ENCODE measurements at regions not wholly inside any gene's neighbourhood (a gene's known extent, or its start where the extent isn't known, plus 50 kb on each side); places are given as distances from the start of the nearest gene placed in this dataset.

- no peak for DNase-seq (ENCODE audit: low spot score)
Observed at GRCh38 chr7:67553378-67553777, 556.7 kb downstream of the TYW1 start.

DNA sequence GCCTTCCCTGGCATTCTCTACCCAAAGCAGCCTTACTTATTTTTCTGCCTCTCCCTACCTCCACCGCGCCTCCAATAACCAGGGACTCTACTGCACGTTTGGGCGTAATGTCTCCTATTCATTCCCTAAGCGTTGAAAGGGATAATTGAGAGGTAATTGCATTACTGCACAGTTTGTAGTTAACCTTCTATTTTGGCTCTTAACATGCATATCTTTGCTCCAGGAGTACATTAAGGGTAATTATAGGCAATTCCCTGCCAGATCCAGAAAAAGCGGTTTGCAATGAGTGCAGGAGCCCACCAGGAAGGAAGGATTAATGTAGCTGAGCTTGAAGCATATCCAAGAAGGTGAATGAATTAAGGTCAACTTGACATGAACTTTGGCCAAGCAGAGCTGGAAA lies 558.4 kb downstream of the TYW1 start:
- DNase-seq (ENCODE audit: low spot score): no peak

- DNase-seq (ENCODE audit: low spot score): no peak
Observed at GRCh38 chr7:67564959-67565358, 568.3 kb downstream of the TYW1 start.

DNA sequence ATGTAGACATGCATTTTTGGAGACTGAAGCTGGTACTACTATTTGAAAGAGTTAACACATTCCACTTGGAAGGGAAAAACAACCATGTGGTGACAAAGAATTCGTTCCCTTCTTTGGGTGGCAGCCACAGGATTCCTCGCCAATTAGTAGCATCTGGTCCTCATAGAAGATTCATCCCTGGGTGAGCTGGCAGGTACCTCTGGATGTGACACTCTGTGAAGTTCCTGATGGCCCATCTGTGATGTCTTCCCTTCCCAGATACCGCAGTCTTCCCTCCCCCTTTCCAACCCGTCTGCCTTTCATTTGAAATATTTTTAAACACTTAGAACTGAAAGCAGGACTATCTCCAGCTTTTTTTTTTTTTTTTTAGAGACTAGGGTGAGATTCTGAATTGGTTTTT lies 569.5 kb downstream of the TYW1 start:
- DNase-seq (ENCODE audit: low spot score): no peak

DNA sequence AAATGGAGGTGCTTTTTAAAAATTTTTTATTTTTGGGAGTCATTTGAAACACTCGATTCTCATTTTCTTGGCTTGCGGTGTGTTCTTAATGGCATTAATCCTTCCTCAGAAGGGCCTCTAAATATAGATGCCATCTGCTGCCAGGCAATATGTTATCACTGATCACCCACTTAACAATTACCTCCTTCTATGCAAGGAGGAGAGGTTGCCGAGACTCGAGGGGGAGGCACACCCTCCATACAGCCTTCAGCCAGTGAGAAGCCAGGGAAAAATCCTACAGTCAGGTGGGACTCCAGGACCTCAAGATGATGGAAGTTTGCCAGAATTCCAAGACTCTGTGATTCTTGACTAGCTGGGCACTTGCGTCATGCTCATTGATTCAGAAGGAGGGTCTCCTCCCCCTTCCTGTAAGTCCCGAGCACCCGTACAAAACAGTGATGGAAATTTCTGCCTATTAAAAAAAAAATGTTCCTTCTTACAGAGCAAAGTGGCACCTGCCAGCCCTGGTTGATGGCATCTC lies 574.5 kb downstream of the TYW1 start:
- no peak for DNase-seq (ENCODE audit: low spot score)

- DNase-seq (ENCODE audit: low spot score): no peak
Observed at GRCh38 chr7:67573639-67574038, 577.0 kb downstream of the TYW1 start.

DNA sequence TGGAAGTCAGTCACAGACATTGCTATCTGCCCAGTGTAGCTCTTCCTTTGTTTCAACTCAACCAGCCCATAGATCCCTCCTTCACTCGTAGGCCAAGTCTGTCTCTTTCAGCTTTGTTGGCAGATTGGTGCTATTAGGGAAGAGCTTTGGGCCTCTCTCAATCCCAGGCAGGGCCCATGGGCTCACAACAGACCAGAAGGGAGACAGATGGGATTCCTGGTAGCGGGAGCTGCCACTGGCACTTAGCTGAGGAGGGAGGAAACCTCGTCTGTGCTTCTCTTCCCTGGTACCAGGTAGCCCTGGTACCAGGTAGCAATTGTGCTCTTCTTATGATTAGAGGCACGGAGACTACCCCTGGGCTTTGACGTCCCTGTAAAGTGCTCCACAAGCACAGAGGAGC lies 592.0 kb downstream of the TYW1 start:
- no peak for DNase-seq (ENCODE audit: low spot score)

GRCh38 chr7:67589183-67589582 lies 592.5 kb downstream of the TYW1 start:
- no peak for DNase-seq (ENCODE audit: low spot score)

DNA sequence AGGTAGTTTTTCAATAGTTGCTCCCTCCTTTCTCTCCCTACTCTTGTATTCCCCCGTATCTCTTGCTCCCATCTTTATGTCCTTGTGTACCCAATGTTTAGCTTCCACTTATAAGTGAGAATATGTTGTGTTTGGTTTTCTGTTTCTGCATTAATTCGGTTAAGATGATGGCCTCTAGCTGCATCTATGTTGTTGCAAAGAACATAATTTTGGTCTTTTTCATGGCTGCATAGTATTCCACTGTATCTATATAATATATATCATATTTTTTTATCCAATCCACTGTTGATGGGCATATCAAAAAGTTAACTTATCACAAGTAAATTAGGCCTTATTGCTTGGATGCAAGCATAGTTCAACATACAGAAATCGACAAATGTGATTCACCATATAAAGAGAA lies 594.0 kb downstream of the TYW1 start:
- DNase-seq (ENCODE audit: low spot score): no peak

GRCh38 chr7:67593794-67594193 lies 597.2 kb downstream of the TYW1 start:
- no peak for DNase-seq (ENCODE audit: low spot score)

DNA sequence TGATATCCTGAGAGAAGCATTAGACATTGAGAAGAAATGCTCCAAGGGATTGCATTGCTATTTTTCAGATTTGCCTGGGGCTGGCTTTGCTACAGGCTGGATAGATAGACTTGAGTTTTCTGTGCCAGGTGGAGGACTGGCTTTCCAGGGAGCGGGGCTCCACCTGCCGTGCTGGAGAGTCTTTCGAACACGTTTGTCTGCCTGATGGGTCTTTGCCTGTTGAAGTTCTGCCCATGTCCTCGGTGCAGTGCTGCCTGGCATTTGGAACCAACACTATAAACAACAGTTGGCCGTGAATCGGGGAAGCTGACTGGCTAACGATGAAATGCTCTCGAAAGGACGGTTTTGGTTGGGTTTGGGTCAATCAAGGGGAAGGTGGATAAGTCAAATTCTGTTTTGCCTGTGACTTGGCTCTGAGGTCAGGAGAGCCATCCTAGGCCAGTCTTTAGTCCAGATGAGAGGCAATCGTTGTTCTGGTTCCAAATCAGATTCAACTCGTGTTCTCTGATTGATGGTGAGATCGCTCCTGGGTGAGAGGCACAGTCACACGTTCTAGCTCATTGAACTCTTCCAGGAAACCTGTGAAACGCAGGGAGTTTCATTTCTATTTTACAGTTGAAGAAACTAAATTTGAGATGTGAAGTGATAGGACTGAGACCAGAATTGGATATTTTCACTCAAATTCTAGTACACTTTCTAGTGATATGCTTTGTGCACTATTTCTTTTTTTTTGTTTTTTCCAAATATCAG lies 599.0 kb downstream of the TYW1 start:
- DNase-seq (ENCODE audit: low spot score): no peak

- no peak for DNase-seq (ENCODE audit: low spot score)
Observed at GRCh38 chr7:67597161-67597560, 600.5 kb downstream of the TYW1 start.

- no peak for DNase-seq (ENCODE audit: low spot score)
Observed at GRCh38 chr7:67598469-67598868, 601.8 kb downstream of the TYW1 start.

DNA sequence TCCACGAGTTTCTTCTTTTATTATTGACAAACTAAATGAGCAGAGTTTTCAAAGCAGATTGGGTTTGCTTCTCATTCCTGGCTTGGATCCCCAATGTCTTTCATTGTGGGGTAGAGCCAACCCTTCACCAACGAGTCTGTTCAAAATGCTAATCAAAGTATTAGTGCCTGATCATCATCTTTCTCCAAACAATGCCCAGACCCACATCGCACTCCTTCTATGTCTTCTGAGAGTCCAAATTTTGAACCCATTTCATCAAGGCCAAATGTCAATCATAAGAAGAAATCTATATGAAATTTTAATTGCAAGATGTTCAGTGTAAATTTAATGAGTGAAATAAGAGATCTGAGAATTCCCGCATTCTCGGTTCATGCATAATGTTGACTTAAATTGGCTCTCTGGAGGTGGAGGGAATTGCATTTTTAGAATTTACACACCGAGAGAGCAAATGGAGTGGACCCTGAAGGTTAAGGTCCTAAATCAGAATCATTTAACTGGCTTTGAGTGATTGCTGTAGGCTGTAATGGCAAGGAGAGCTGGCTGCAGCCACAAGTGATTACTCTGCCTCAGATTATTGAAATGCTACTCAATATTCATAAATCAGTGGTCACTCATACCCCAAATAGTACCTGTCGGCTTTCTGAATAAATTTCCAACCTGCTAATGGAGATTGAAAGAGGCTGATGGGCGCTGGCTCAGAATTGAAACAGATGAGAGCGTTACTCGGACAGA lies 602.9 kb downstream of the TYW1 start:
- DNase-seq (ENCODE audit: low spot score): no peak

DNA sequence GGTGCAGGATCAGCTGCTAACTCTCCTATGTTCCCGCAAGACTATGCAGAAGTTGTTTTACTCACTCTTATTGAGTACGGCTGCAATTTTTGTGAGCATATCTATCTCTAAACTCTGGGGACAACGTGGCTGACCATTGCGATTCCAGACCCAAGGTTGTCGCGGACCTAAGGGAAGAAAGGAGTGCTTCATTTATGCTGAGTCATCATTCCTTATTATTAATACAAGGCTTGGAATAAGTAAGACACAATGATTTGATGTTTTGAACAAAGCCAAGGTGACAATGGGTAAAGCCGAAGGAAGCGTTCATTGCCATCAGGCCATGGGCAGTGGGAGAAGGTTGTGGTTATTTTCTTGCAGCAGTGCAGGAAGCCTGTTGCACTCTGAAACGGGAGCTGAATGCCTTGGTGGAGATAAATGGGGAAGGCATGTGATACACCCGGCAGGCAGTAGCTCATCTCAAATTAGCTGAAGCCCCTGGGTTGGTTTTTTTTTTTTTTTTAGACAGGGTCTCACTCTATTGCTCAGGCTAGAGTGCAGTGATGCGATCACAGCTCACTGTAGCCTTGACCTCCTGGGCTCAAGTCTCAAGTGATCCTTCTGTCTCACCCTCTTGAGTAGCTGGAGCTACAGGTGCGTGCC lies 605.7 kb downstream of the TYW1 start:
- no peak for DNase-seq (ENCODE audit: low spot score)

DNA sequence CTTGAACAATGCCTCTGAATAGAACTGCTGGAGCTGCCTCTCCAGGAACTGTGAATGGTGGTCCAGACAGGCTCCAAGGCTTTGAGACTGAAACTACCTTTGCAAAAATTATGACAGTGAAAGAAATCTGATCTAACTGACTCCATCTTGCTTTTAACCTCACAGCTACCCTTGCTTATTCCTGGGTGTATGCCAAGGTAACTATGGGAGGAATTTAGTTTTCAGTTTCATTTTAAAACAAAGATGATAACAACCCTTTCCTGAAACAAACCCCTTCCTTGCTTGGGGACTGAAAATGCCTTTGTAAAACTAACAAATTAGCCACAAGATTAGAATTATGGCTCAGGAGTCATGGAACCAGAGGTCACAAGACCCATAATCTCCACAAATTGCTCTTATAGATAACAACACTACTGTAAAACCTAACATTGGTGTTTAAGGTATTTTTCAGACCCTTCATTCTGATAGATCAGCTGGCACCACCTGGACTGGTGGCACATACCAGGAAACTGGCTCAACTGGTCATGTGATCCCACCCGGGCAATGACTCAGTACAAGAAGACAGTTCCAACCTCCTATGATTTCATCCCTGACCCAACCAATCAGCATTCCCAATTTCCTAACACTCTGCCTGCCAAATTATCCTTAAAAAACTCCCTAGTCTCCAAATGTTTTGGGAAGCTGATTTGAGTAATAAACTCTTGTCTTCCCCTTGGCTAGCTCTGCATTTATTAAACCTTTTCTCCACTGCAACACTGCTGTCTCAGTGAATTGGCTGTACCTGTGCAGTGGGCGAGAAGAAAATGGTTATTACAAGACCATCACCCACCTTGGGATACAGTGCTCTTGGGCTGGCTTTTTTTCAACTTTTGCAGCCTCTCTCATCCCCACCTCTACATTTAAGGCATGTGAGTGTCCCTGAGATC lies 608.1 kb downstream of the TYW1 start:
- DNase-seq (ENCODE audit: low spot score): no peak

DNA sequence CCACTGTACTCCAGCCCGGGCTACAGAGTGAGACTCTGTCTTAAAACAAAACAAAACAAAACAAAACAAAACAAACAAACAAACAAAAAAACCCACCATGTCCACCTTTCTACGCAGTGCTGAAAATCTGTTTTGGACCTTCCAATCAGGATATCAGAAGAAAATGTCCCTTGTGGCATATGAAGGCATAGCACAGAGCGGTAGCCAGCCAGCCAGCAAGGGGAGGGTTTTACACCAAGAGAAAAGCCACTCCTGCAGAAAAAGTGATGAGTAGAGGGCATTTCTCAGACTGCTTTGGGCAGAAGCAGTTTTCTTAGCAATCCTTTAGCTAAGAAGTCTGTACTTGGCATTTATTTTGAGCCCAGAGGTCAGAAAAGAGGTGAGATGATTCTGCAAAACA lies 612.2 kb downstream of the TYW1 start:
- DNase-seq (ENCODE audit: low spot score): no peak

DNA sequence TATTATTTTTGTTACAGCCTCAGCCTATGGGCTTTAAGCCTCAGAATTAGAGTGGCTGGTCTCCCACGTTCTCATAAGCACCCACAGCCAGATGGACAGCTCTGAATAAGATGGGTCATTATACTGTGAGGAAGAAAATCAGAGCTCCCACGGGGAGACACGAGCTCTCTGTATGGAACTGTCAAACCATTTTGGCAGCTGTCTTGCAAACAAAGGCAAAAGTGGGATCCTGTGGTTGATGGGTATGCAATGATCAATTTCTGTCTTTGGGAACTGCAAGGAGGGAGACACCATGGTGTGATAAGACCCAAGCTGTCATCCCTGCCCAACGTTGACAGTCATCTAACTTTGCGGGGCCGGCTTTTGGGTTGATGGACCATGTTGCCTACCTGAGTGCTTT lies 614.3 kb downstream of the TYW1 start:
- DNase-seq (ENCODE audit: low spot score): no peak

DNA sequence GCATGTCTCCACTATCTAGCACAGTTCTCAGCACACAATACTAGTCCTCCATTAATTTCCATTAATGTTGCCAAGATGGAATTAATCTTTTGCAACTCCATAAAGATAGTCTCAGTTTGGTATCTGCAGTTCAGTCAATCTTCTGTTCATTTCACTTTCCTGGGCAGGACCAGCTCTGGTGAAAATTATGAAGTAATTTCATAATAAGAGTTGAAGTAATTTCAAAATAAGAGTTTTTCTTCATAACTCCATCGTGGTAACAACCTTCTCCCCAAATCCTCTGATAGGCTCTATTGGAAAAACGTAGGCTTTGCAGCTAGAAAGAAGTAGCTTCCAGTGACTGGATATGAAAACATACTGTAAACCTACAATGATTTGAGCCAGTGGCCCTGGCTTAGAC lies 618.2 kb downstream of the TYW1 start:
- no peak for DNase-seq (ENCODE audit: low spot score)

DNA sequence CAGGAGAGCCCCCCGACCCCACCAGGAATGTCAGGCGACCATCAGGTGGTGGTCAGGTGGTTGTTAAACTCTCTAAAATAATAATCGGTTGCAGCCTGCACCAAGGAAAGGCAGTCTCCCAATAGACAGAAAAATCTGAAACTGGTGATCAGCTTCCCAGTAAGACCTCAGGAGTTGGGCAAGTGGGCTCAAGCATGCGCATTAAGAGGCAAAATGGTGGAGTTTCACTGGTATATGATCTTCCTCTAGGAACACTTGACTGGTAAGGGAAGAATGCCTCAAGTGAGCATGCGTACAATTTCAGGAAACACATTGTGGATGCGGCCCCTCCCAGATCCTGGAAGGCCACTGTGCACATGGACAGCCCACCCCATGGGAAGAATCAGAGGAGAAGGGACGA lies 619.9 kb downstream of the TYW1 start:
- no peak for DNase-seq (ENCODE audit: low spot score)

DNA sequence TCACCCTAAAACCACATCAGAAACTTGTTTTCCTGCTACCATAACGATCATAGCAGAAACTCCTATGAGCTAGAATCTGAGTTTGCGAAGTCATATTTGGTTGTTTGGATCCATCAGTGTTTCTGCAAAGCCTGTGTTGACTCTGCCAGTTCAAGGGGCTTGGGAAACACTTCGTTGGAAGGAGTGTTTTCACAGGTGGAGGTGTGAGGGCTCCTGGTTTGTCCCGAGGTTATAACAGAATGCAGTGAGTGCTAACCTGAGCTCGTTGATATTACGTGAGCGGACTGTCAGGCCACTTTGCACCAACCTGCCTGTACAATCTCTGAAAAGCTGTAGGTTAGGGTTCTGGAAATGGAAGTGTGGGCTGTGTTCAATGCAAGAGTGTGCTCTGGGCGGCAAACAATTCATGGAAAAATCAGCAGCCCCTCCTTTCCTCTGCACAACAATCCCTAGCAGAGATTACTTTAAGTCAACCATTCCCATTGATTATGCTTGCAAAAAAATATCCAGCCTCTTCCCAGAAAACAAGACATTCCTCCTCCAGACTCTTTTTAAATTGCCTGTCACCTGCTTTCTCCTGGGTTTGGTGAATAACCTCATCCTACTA lies 622.0 kb downstream of the TYW1 start:
- DNase-seq (ENCODE audit: low spot score): no peak

GRCh38 chr7:67619175-67619574 lies 622.5 kb downstream of the TYW1 start:
- DNase-seq (ENCODE audit: low spot score): no peak

All from AG08396 (cell line).